HepG2 (cell line): ENCODE measurements at regions not wholly inside any gene's neighbourhood (a gene's known extent, or its start where the extent isn't known, plus 50 kb on each side); places are given as distances from the start of the nearest gene placed in this dataset.

Experiments
- CTCF ChIP-seq: sonication (generic); formaldehyde crosslinking; IDR thresholded peaks from 2 replicates; pipeline ENCODE4 v1.5.0; 2020; ENCODE audit warnings: mild to moderate bottlenecking, missing genetic modification reagents, moderate library complexity
- MXI1 ChIP-seq: IDR thresholded peaks from 3 replicates; pipeline ENCODE4 v1.6.1; 2012; ENCODE audit warnings: low read depth, low read length, inconsistent platforms, borderline replicate concordance
- NCOA2 ChIP-seq: sonication (generic); formaldehyde crosslinking; IDR thresholded peaks from 2 replicates; pipeline ENCODE4 v1.8.0; 2022; ENCODE audit warnings: inconsistent platforms
- SKIL ChIP-seq: sonication (generic); formaldehyde crosslinking; IDR thresholded peaks from 2 replicates; pipeline ENCODE4 v1.8.0; 2022; ENCODE audit warnings: missing genetic modification reagents, mild to moderate bottlenecking, moderate library complexity, borderline replicate concordance
- SP2 ChIP-seq: sonication (generic); formaldehyde crosslinking; IDR thresholded peaks from 2 replicates; pipeline ENCODE4 v1.5.1; 2020; ENCODE audit warnings: mild to moderate bottlenecking, missing genetic modification reagents
- ZNF253 ChIP-seq: sonication (generic); formaldehyde crosslinking; IDR thresholded peaks from 2 replicates; pipeline ENCODE4 v1.8.0; 2022; ENCODE audit warnings: mild to moderate bottlenecking, missing genetic modification reagents, borderline replicate concordance
- ZNF547 ChIP-seq: sonication (generic); formaldehyde crosslinking; IDR thresholded peaks from 2 replicates; pipeline ENCODE4 v1.5.1; 2020; ENCODE audit warnings: mild to moderate bottlenecking, missing genetic modification reagents

- TF ChIP-seq CTCF (CRISPR knock-in tag) (no peak), SKIL (CRISPR knock-in tag) (no peak), ZNF253 (CRISPR knock-in tag) (no peak), NCOA2 (CRISPR knock-in tag) (no peak), SP2 (CRISPR knock-in tag) (no peak), ZNF547 (CRISPR knock-in tag) (no peak), MXI1 (no peak)
These were observed 291.8 kb downstream of the KCTD12 start for GRCh38 chr13:76594435-76594834.
